ENCODE measurements at regions not wholly inside any gene's neighbourhood (a gene's known extent, or its start where the extent isn't known, plus 50 kb on each side); places are given as distances from the start of the nearest gene placed in this dataset.

DNA sequence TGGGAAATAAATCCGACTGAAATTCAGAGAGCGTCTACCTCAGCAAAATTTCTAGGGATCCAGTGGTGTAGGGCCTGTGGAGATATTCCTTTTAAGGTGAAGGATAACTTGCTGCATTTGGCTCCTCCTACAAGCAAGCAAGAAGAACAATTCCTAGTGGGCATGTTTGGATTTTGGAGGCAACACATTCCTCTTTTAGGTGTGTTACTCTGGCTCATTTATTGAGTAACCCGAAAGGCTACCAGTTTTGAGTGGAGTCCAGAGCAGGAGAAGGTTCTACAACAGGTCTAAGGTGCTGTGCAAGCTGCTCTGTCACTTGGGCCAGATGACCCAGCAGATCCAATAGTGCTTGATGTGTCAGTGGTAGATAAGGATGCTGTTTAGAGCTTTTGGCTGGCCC, 862.4 kb upstream of the CDH9 start:
- Histone ChIP-seq H3K4me1 (ENCODE audit: control insufficient read depth in 1 of 2, insufficient read depth in 2 of 2, low read depth in 1 of 2, low read length in 1 of 2) (no peaks in the 10 kb centered on the region), H3K27ac (ENCODE audit: low read depth in 2 of 2, low read length in 1 of 2) (no peak overlapping the region), H2AFZ (ENCODE audit: low read depth) (no peak overlapping the region), H3K9me2 (no peaks in the 10 kb centered on the region), H3K4me2 (no peak overlapping the region), H4K20me1 (ENCODE audit: insufficient read depth) (no peaks in the 10 kb centered on the region), H3K27me3 (ENCODE audit: insufficient read depth) (no peaks in the 10 kb centered on the region), H3F3A (replicated peaks; ENCODE audit: insufficient read depth) (no peaks in the 10 kb centered on the region), H3K36me3 (replicated peaks in 1 of 2; ENCODE audit: control insufficient read depth in 1 of 2, insufficient read depth in 2 of 2, low read length in 1 of 2) (no peaks in the 10 kb centered on the region), H3K4me3 (ENCODE audit: low read depth in 2 of 2, low read length in 1 of 2) (no peak overlapping the region), H3K9me3 (no peaks in the 10 kb centered on the region), H3K79me2 (ENCODE audit: insufficient read depth) (no peaks in the 10 kb centered on the region), H3K9ac (no peak overlapping the region)
- 6% methylated on average over 3 of the region's 3 CpGs for WGBS (ENCODE audit: low lambda C conversion rate)
- no peak for TF ChIP-seq FOSL2 (IDR thresholded peaks at IDR 0.05; ENCODE audit: borderline replicate concordance, low read depth)
- TF ChIP-seq ZBTB33 (IDR thresholded peaks at IDR 0.05; ENCODE audit: borderline replicate concordance, low read depth): no peak
- no peak for TF ChIP-seq POLR2AphosphoS5 (IDR thresholded peaks at IDR 0.05; ENCODE audit: low read depth, low read length)
- TF ChIP-seq MXI1 (IDR thresholded peaks at IDR 0.05; ENCODE audit: low read depth, low read length): no peak
- TF ChIP-seq ELF1 (IDR thresholded peaks at IDR 0.05): no peak
- no peak for DNase-seq
- ChIA-PET POLR2A (no interaction called here), CTCF (no interaction called here)

- WGBS (ENCODE audit: low lambda C conversion rate): 4% methylated on average over 1 of the region's 1 CpG
- Histone ChIP-seq H3K9me2 (no peaks in the 10 kb centered on the region), H3K4me3 (ENCODE audit: low read depth in 2 of 2, low read length in 1 of 2) (no peak overlapping the region), H3K4me2 (no peak overlapping the region), H4K20me1 (ENCODE audit: insufficient read depth) (no peaks in the 10 kb centered on the region), H3K9me3 (no peaks in the 10 kb centered on the region), H3F3A (replicated peaks; ENCODE audit: insufficient read depth) (no peaks in the 10 kb centered on the region), H3K9ac (no peak overlapping the region), H3K36me3 (replicated peaks in 1 of 2; ENCODE audit: control insufficient read depth in 1 of 2, insufficient read depth in 2 of 2, low read length in 1 of 2) (no peaks in the 10 kb centered on the region), H3K4me1 (ENCODE audit: control insufficient read depth in 1 of 2, insufficient read depth in 2 of 2, low read depth in 1 of 2, low read length in 1 of 2) (no peaks in the 10 kb centered on the region), H3K27ac (ENCODE audit: low read depth in 2 of 2, low read length in 1 of 2) (no peak overlapping the region), H3K27me3 (ENCODE audit: insufficient read depth) (no peaks in the 10 kb centered on the region), H2AFZ (ENCODE audit: low read depth) (no peak overlapping the region), H3K79me2 (ENCODE audit: insufficient read depth) (no peaks in the 10 kb centered on the region)
- no peak for DNase-seq
- TF ChIP-seq EP300 (IDR thresholded peaks at IDR 0.05; ENCODE audit: borderline replicate concordance in 1 of 2, low read depth in 1 of 2, low read length in 1 of 2) (no peak), MXI1 (IDR thresholded peaks at IDR 0.05; ENCODE audit: low read depth, low read length) (no peak), FOSL2 (IDR thresholded peaks at IDR 0.05; ENCODE audit: borderline replicate concordance, low read depth) (no peak), MAX (IDR thresholded peaks at IDR 0.05; ENCODE audit: low read depth) (no peak)
- ChIA-PET POLR2A (no interaction called here), CTCF (no interaction called here)
Measured at GRCh38 chr5:27876071-27876470, 837.7 kb upstream of the CDH9 start.

DNA sequence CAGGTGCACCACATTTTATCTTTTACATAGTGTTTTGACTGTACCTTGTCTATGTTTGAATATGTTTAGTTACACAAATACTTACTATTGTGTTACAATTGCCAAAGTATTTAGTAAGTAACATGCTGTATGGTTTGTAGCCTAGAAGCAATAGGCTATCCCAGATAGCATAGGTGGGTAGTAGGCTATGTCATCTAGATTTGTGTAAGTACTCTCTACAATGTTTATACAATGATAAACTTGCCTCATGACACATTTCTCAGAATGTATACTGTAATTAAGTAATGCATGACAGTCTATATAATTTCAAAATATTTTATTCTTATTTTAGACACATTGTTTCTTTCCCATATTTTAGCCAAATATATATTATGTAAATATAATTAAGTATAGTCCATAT, 836.8 kb upstream of the CDH9 start:
- Histone ChIP-seq H3K4me2 (no peak overlapping the region), H3K79me2 (ENCODE audit: insufficient read depth) (no peaks in the 10 kb centered on the region), H3F3A (replicated peaks; ENCODE audit: insufficient read depth) (no peaks in the 10 kb centered on the region), H3K4me1 (ENCODE audit: control insufficient read depth in 1 of 2, insufficient read depth in 2 of 2, low read depth in 1 of 2, low read length in 1 of 2) (no peaks in the 10 kb centered on the region), H2AFZ (ENCODE audit: low read depth) (no peak overlapping the region), H3K9me2 (no peaks in the 10 kb centered on the region), H3K9me3 (no peaks in the 10 kb centered on the region), H4K20me1 (ENCODE audit: insufficient read depth) (no peaks in the 10 kb centered on the region), H3K9ac (no peak overlapping the region), H3K27me3 (ENCODE audit: insufficient read depth) (no peaks in the 10 kb centered on the region), H3K27ac (ENCODE audit: low read depth in 2 of 2, low read length in 1 of 2) (no peak overlapping the region), H3K4me3 (ENCODE audit: low read depth in 2 of 2, low read length in 1 of 2) (no peak overlapping the region), H3K36me3 (replicated peaks in 1 of 2; ENCODE audit: control insufficient read depth in 1 of 2, insufficient read depth in 2 of 2, low read length in 1 of 2) (no peaks in the 10 kb centered on the region)
- POLR2A ChIA-PET: no interaction called here
- CTCF ChIA-PET: interaction anchor here (1.0 kb wide), 1 partner anchor 18 kb away, joined by 3 read pairs; no protein-coding TSS in a partner anchor
- no peak for DNase-seq
- no peak for TF ChIP-seq ELF1 (IDR thresholded peaks at IDR 0.05)
- no peak for TF ChIP-seq RCOR1 (IDR thresholded peaks at IDR 0.05; ENCODE audit: low read length)
- no peak for TF ChIP-seq SMC3 (IDR thresholded peaks at IDR 0.05; ENCODE audit: low read depth, low read length)
- no peak for TF ChIP-seq FOXJ3 (CRISPR knock-in tag; IDR thresholded peaks at IDR 0.05)
- TF ChIP-seq EP300 (IDR thresholded peaks at IDR 0.05; ENCODE audit: borderline replicate concordance in 1 of 2, low read depth in 1 of 2, low read length in 1 of 2): no peak
- TF ChIP-seq POLR2AphosphoS5 (IDR thresholded peaks at IDR 0.05; ENCODE audit: low read depth, low read length): no peak
- no peak for TF ChIP-seq TAF1 (IDR thresholded peaks at IDR 0.05; ENCODE audit: borderline replicate concordance, low read depth, low read length)
- TF ChIP-seq ZBTB33 (IDR thresholded peaks at IDR 0.05; ENCODE audit: borderline replicate concordance, low read depth): no peak
- TF ChIP-seq PBX3 (IDR thresholded peaks at IDR 0.05): no peak
- no peak for TF ChIP-seq GATA2 (CRISPR knock-in tag; IDR thresholded peaks at IDR 0.05)
- no peak for TF ChIP-seq EZH2phosphoT487 (IDR thresholded peaks at IDR 0.05; ENCODE audit: borderline replicate concordance, low read depth)
- TF ChIP-seq NFIC (IDR thresholded peaks at IDR 0.05; ENCODE audit: borderline replicate concordance): no peak

Measured in SK-N-SH (cell line).